K562 (cell line): ENCODE measurements at regions not wholly inside any gene's neighbourhood (a gene's known extent, or its start where the extent isn't known, plus 50 kb on each side); places are given as distances from the start of the nearest gene placed in this dataset.

Source experiments
- ATAC-seq: fragments of 200-7000 bp; cut with Tn5 transposase; 3 replicates; pipeline ENCODE4 v1.9.1; 2020; ENCODE audit warnings: moderate library complexity
- BruUV-seq: library from RNA; stranded (reverse); fragments of 400-500 nt; replicated peaks from 2 replicates; lab custom pipeline; 2021; lab: Mats Ljungman, UMichigan
- CTCF ChIA-PET: fragments of 300-600 bp; formaldehyde crosslinking; extraction: SDS; loops from one replicate; lab custom pipeline; 2021; ENCODE audit warnings: low intra/inter-chr PET ratio; lab: Yijun Ruan, JAX
- POLR2A ChIA-PET: fragments of 300-600, 350-650 bp; sonication (Branson Sonifier 250); formaldehyde crosslinking; extraction: SDS; loops from one replicate; lab custom pipeline; 2021; ENCODE audit warnings: antibody characterized with exemption, inconsistent platforms; lab: Yijun Ruan, JAX
- DNase-seq, 4 experiments: peaks; one replicate each; pipeline versions ENCODE4 v3.0.0 to v3.0.0-alpha.2; 2011 to 2018; ENCODE audit warnings: low spot score in 3 of 4, mixed read lengths in 3 of 4; ENCODE audit errors: extremely low read depth in 1 of 4
- FAIRE-seq: peaks from 2 replicates; lab custom pipeline; 2011; peaks lifted over from hg19 to GRCh38; lab: Jason Lieb, UNC
- H2AFZ ChIP-seq: 2 replicates; pipeline ENCODE4 v1.6.0; 2011; ENCODE audit warnings: low read depth, low read length, control low read depth, inconsistent platforms
- H3K27ac ChIP-seq: fragments of 200-600 bp; 3 replicates; pipeline ENCODE4 v1.8.0; 2011; ENCODE audit warnings: low read depth, mild to moderate bottlenecking, control low read depth, inconsistent platforms, low read length, moderate library complexity, mixed read lengths; ENCODE audit errors: extremely low read depth
- H3K27me3 ChIP-seq, 2 experiments: fragments of 300-600 bp in 1 of 2; 2 replicates in 1 of 2; 3 replicates in 1 of 2; pipeline versions ENCODE4 v1.6.0 to v1.8.0; 2011; ENCODE audit warnings: inconsistent platforms in 2 of 2, low read length in 2 of 2, mild to moderate bottlenecking in 1 of 2, mixed read lengths in 1 of 2, moderate library complexity in 1 of 2; ENCODE audit not compliant: control insufficient read depth in 2 of 2, insufficient read depth in 2 of 2
- H3K36me3 ChIP-seq: fragments of 300-600 bp; 3 replicates; pipeline ENCODE4 v1.8.0; 2011; ENCODE audit warnings: mild to moderate bottlenecking, low read length, inconsistent platforms; ENCODE audit not compliant: control insufficient read depth, insufficient read depth
- H3K4me1 ChIP-seq, 2 experiments: fragments of 200-600 bp in 1 of 2; replicated peaks in 1 of 2; 2 replicates in 1 of 2; 3 replicates in 1 of 2; pipeline versions ENCODE4 v1.5.1 to v1.8.0; 2011; ENCODE audit warnings: inconsistent platforms in 2 of 2, low read length in 2 of 2, mild to moderate bottlenecking in 1 of 2, mixed read lengths in 1 of 2, moderate library complexity in 1 of 2; ENCODE audit not compliant: control insufficient read depth in 2 of 2, insufficient read depth in 2 of 2
- H3K4me2 ChIP-seq: 2 replicates; pipeline ENCODE4 v1.6.1; 2011; ENCODE audit warnings: low read length, control low read depth, inconsistent platforms, mixed read lengths; ENCODE audit not compliant: insufficient read depth
- H3K4me3 ChIP-seq: fragments of 200-600 bp; sonication (generic), shearing (Covaris generic); 2 replicates; pipeline ENCODE4 v1.5.1; 2016; ENCODE audit warnings: control low read depth, inconsistent platforms
- H3K79me2 ChIP-seq: fragments of 200-600 bp; 3 replicates; pipeline ENCODE4 v1.8.0; 2011; ENCODE audit warnings: low read length, inconsistent platforms; ENCODE audit not compliant: control insufficient read depth, insufficient read depth
- H3K9ac ChIP-seq, 2 experiments: 2 replicates each; pipeline versions ENCODE4 v1.6.0 to v1.6.1; 2011; ENCODE audit warnings: low read depth in 2 of 2, low read length in 2 of 2, control low read depth in 1 of 2, inconsistent platforms in 1 of 2, mild to moderate bottlenecking in 1 of 2, mixed read lengths in 1 of 2; ENCODE audit not compliant: insufficient read depth in 1 of 2
- H3K9me1 ChIP-seq: one replicate; pipeline ENCODE4 v1.6.0; 2011; ENCODE audit warnings: inconsistent platforms, mild to moderate bottlenecking, low read length, moderate library complexity; ENCODE audit not compliant: control insufficient read depth, insufficient read depth
- H3K9me3 ChIP-seq: replicated peaks from 2 replicates; pipeline ENCODE4 v1.5.1; 2011; ENCODE audit warnings: low read depth, low read length, inconsistent platforms; ENCODE audit not compliant: control insufficient read depth, insufficient read depth
- H4K20me1 ChIP-seq: replicated peaks from 2 replicates; pipeline ENCODE4 v1.6.1; 2011; ENCODE audit warnings: low read length, inconsistent platforms, mixed read lengths; ENCODE audit not compliant: control insufficient read depth, insufficient read depth
- CCAR2 ChIP-seq: fragments of 200-400 bp; formaldehyde crosslinking; IDR thresholded peaks from 2 replicates; pipeline ENCODE4 v1.6.1; 2017; ENCODE audit warnings: mild to moderate bottlenecking, low read depth, low read length
- ETV1 ChIP-seq: fragments of 450-650 bp; conservative IDR thresholded peaks from 2 replicates; pipeline ENCODE4 v1.6.1; 2016; ENCODE audit warnings: missing genetic modification characterization, control low read depth, low read depth, missing compliant biosample characterization
- EZH2 ChIP-seq: IDR thresholded peaks from 2 replicates; pipeline ENCODE4 v1.6.1; 2012; ENCODE audit warnings: low read depth, mild to moderate bottlenecking, inconsistent platforms, low read length, borderline replicate concordance
- HDAC6 ChIP-seq: IDR thresholded peaks from 2 replicates; pipeline ENCODE4 v1.6.1; 2012; ENCODE audit warnings: low read depth, mild to moderate bottlenecking, control low read depth, inconsistent platforms, low read length, moderate library complexity
- MTA3 ChIP-seq: fragments of 450-650 bp; formaldehyde crosslinking; IDR thresholded peaks from 2 replicates; pipeline ENCODE4 v1.6.1; 2017; ENCODE audit warnings: mild to moderate bottlenecking, borderline replicate concordance
- RB1 ChIP-seq: fragments of 450-650 bp; IDR thresholded peaks from 2 replicates; pipeline ENCODE4 v1.6.1; 2017; ENCODE audit warnings: low read depth, mild to moderate bottlenecking
- RBM25 ChIP-seq: fragments of 200-400 bp; formaldehyde crosslinking; IDR thresholded peaks from 2 replicates; pipeline ENCODE4 v1.6.1; 2018; ENCODE audit warnings: low read length, low read depth, moderate library complexity; ENCODE audit not compliant: severe bottlenecking
- RBM39 ChIP-seq: fragments of 200-400 bp; formaldehyde crosslinking; optimal IDR thresholded peaks from 2 replicates; pipeline ENCODE3; 2018; ENCODE audit warnings: low read depth, low read length
- SLC30A9 ChIP-seq: fragments of 250-450 bp; sonication (Bioruptor Pico); IDR thresholded peaks from 2 replicates; pipeline ENCODE4 v1.8.0; 2022; ENCODE audit warnings: mild to moderate bottlenecking, moderate library complexity
- ZBTB1 ChIP-seq: sonication (generic); formaldehyde crosslinking; IDR thresholded peaks from 2 replicates; pipeline ENCODE4 v1.8.1; 2023; ENCODE audit warnings: missing genetic modification reagents, low read depth, mild to moderate bottlenecking, borderline replicate concordance
- ZBTB17 ChIP-seq: fragments of 450-650 bp; formaldehyde crosslinking; IDR thresholded peaks from 2 replicates; pipeline ENCODE4 v1.4.0; 2020; ENCODE audit warnings: mild to moderate bottlenecking
- ZNF124 ChIP-seq: sonication (generic); formaldehyde crosslinking; IDR thresholded peaks from 2 replicates; pipeline ENCODE4 v1.8.1; 2022; ENCODE audit warnings: missing genetic modification reagents
- in situ Hi-C: fragments of 300-500 bp; cut with MboI; formaldehyde crosslinking; loops from 4 replicates; pipeline ENCODE4 v1.15.0; 2018; ENCODE audit warnings: inconsistent platforms, mixed read lengths
- intact Hi-C: fragments of 100-400 bp; cut with micrococcal nuclease; formaldehyde crosslinking; loops from 2 replicates; pipeline ENCODE4 v1.14.2; 2022
- TF ChIP-seq, protein P1 (sequence below): fragments of 450-650 bp; formaldehyde crosslinking; IDR thresholded peaks from 2 replicates; pipeline ENCODE4 v1.4.0; 2022; ENCODE audit warnings: missing genetic modification characterization
- TF ChIP-seq, protein P2 (sequence below), 2 experiments: fragments of 450-650 bp in 1 of 2; sonication (generic) in 1 of 2; formaldehyde crosslinking in 1 of 2; IDR thresholded peaks in 1 of 2; conservative IDR thresholded peaks in 1 of 2; 2 replicates each; pipeline versions ENCODE4 v1.6.1 to v1.8.1; 2016 to 2023; ENCODE audit warnings: mild to moderate bottlenecking in 2 of 2, moderate library complexity in 2 of 2, inconsistent platforms in 1 of 2, missing genetic modification reagents in 1 of 2
- TF ChIP-seq, protein P3 (sequence below): fragments of 450-650 bp; IDR thresholded peaks from 2 replicates; pipeline ENCODE4 v1.6.1; 2017; ENCODE audit warnings: antibody characterized with exemption, mild to moderate bottlenecking
- TF ChIP-seq, protein P4 (sequence below): fragments of 200-800 bp; sonication (Bioruptor generic); IDR thresholded peaks from 2 replicates; pipeline ENCODE4 v1.6.1; 2017; ENCODE audit warnings: missing genetic modification characterization, missing compliant biosample characterization

DNA sequence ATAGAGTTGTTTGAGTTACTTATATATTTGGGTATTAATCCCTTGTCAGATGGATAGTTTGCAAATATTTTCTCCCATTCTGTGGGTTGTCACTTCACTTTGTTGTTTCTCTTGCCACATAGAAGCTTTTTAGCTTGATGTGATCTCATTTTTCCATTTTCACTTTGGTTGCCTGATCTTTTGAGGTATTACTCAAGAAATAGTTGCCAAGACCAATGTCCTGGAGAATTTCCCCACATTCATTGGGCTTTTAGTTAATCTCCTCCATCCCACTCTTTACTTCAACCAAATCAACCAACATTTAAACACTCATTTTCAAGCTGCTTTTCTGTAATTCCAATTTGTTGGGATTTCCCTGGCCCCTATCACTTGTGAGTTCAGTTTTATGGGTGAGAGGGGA lies 69.0 kb downstream of the LEPR start:
- H3K4me3 ChIP-seq = no peak overlapping the region
- H3K9me1 ChIP-seq = no peaks in the 10 kb centered on the region
- H3K4me1 ChIP-seq = peaks cover 0 to 20% of the 10 kb centered on the region in 2 experiments; a peak in 4 of 5 replicates
- H3K79me2 ChIP-seq = no peaks in the 10 kb centered on the region
- no peak overlapping the region for H3K27ac ChIP-seq
- ChIA-PET POLR2A (no interaction called here), CTCF (no interaction called here)
- H3K27me3 ChIP-seq = no peaks in the 10 kb centered on the region
- no peak overlapping the region for H3K9ac ChIP-seq
- no peak overlapping the region for H2AFZ ChIP-seq
- H3K36me3 ChIP-seq = no peaks in the 10 kb centered on the region; the same call in 2 of the 3 replicates
- intact Hi-C loops (no loop called here), in situ Hi-C loops (no loop called here)
- no peak for DNase-seq
- BruUV-seq = no TSS peak
- no peak overlapping the region for H3K4me2 ChIP-seq
- ATAC-seq = no peak
- FAIRE-seq = no peak
- H3K9me3 ChIP-seq = no peaks in the 10 kb centered on the region
- H4K20me1 ChIP-seq = no peaks in the 10 kb centered on the region
- TF ChIP-seq EZH2 (no peak), ZBTB17 (CRISPR knock-in tag) (no peak), MTA3 (no peak), RBM25 (no peak), HDAC6 (no peak), RBM39 (no peak), SLC30A9 (CRISPR knock-in tag) (no peak), ZBTB1 (no peak), CCAR2 (no peak), RB1 (no peak), ETV1 (tag) (no peak), ZNF124 (CRISPR knock-in tag) (no peak)
- TF ChIP-seq, protein P1, sequence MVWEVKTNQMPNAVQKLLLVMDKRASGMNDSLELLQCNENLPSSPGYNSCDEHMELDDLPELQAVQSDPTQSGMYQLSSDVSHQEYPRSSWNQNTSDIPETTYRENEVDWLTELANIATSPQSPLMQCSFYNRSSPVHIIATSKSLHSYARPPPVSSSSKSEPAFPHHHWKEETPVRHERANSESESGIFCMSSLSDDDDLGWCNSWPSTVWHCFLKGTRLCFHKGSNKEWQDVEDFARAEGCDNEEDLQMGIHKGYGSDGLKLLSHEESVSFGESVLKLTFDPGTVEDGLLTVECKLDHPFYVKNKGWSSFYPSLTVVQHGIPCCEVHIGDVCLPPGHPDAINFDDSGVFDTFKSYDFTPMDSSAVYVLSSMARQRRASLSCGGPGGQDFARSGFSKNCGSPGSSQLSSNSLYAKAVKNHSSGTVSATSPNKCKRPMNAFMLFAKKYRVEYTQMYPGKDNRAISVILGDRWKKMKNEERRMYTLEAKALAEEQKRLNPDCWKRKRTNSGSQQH (CRISPR knock-in tag) = no peak
- TF ChIP-seq, protein P2, sequence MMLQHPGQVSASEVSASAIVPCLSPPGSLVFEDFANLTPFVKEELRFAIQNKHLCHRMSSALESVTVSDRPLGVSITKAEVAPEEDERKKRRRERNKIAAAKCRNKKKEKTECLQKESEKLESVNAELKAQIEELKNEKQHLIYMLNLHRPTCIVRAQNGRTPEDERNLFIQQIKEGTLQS (IDR thresholded peaks at IDR 0.05) = no peak
- TF ChIP-seq, protein P2 (CRISPR knock-in tag; conservative IDR thresholded peaks at IDR 0.05) = no peak
- TF ChIP-seq, protein P3, sequence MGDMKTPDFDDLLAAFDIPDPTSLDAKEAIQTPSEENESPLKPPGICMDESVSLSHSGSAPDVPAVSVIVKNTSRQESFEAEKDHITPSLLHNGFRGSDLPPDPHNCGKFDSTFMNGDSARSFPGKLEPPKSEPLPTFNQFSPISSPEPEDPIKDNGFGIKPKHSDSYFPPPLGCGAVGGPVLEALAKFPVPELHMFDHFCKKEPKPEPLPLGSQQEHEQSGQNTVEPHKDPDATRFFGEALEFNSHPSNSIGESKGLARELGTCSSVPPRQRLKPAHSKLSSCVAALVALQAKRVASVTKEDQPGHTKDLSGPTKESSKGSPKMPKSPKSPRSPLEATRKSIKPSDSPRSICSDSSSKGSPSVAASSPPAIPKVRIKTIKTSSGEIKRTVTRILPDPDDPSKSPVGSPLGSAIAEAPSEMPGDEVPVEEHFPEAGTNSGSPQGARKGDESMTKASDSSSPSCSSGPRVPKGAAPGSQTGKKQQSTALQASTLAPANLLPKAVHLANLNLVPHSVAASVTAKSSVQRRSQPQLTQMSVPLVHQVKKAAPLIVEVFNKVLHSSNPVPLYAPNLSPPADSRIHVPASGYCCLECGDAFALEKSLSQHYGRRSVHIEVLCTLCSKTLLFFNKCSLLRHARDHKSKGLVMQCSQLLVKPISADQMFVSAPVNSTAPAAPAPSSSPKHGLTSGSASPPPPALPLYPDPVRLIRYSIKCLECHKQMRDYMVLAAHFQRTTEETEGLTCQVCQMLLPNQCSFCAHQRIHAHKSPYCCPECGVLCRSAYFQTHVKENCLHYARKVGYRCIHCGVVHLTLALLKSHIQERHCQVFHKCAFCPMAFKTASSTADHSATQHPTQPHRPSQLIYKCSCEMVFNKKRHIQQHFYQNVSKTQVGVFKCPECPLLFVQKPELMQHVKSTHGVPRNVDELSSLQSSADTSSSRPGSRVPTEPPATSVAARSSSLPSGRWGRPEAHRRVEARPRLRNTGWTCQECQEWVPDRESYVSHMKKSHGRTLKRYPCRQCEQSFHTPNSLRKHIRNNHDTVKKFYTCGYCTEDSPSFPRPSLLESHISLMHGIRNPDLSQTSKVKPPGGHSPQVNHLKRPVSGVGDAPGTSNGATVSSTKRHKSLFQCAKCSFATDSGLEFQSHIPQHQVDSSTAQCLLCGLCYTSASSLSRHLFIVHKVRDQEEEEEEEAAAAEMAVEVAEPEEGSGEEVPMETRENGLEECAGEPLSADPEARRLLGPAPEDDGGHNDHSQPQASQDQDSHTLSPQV = no peak
- TF ChIP-seq, protein P4, sequence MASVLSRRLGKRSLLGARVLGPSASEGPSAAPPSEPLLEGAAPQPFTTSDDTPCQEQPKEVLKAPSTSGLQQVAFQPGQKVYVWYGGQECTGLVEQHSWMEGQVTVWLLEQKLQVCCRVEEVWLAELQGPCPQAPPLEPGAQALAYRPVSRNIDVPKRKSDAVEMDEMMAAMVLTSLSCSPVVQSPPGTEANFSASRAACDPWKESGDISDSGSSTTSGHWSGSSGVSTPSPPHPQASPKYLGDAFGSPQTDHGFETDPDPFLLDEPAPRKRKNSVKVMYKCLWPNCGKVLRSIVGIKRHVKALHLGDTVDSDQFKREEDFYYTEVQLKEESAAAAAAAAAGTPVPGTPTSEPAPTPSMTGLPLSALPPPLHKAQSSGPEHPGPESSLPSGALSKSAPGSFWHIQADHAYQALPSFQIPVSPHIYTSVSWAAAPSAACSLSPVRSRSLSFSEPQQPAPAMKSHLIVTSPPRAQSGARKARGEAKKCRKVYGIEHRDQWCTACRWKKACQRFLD (CRISPR knock-in tag) = no peak
